Stimulated activated effector memory CD8-positive, alpha-beta T cell treated with anti-CD3 and anti-CD28 coated beads, Interleukin-12 subunit alpha, Interleukin-12 subunit beta, amount 100 ng/mL, for 72 hours (primary cell): ENCODE measurements at regions not wholly inside any gene's neighbourhood (a gene's known extent, or its start where the extent isn't known, plus 50 kb on each side); places are given as distances from the start of the nearest gene placed in this dataset.

ENCODE experiments used
- ATAC-seq: fragments of 150-1000 bp; cut with Tn5 transposase; 2 replicates; pipeline ENCODE4 v1.10.0; 2021
- DNase-seq, 2 donors: peaks; one replicate each; pipeline ENCODE4 v3.0.0; 2021 to 2022; ENCODE audit warnings: low spot score in 2 of 2
- H3K27ac Mint-ChIP-seq: one replicate; pipeline ENCODE4 v1.8.0; 2022; ENCODE audit warnings: mild to moderate bottlenecking, mixed read lengths
- H3K36me3 Mint-ChIP-seq: one replicate; pipeline ENCODE4 v1.8.0; 2022; ENCODE audit warnings: mild to moderate bottlenecking, mixed read lengths
- H3K4me1 Mint-ChIP-seq: one replicate; pipeline ENCODE4 v1.8.0; 2022; ENCODE audit warnings: mixed read lengths
- H3K4me3 Mint-ChIP-seq: one replicate; pipeline ENCODE4 v1.8.0; 2022; ENCODE audit warnings: mild to moderate bottlenecking, mixed read lengths
- H3K9me3 Mint-ChIP-seq: one replicate; pipeline ENCODE4 v1.8.0; 2022; ENCODE audit warnings: mixed read lengths

- Mint-ChIP-seq H3K4me3 (no peak overlapping the region), H3K9me3 (peaks cover 5% of the 10 kb centered on the region), H3K4me1 (no peaks in the 10 kb centered on the region), H3K27ac (no peak overlapping the region), H3K36me3 (no peaks in the 10 kb centered on the region)
- ATAC-seq (no peak), DNase-seq (no peak)
Observed at GRCh38 chr5:3828761-3829160, 233.1 kb downstream of the IRX1 start.

GRCh38 chr5:3833566-3833965, 237.9 kb downstream of the IRX1 start:
- Mint-ChIP-seq H3K27ac (no peak overlapping the region), H3K36me3 (no peaks in the 10 kb centered on the region), H3K9me3 (peaks cover 10% of the 10 kb centered on the region), H3K4me3 (no peak overlapping the region), H3K4me1 (no peaks in the 10 kb centered on the region)
- ATAC-seq = no peak
- DNase-seq = no peak

- H3K4me1 Mint-ChIP-seq = no peaks in the 10 kb centered on the region
- peaks cover 8% of the 10 kb centered on the region for H3K9me3 Mint-ChIP-seq
- no peaks in the 10 kb centered on the region for H3K36me3 Mint-ChIP-seq
- ATAC-seq (no peak), DNase-seq (no peak)
- no peak overlapping the region for H3K4me3 Mint-ChIP-seq
- H3K27ac Mint-ChIP-seq = no peak overlapping the region
Observed at GRCh38 chr5:3835811-3836210, 240.2 kb downstream of the IRX1 start.

GRCh38 chr5:3836528-3836927, 240.9 kb downstream of the IRX1 start:
- Mint-ChIP-seq H3K27ac (no peak overlapping the region), H3K4me3 (no peak overlapping the region), H3K36me3 (no peaks in the 10 kb centered on the region), H3K9me3 (peaks cover 6% of the 10 kb centered on the region), H3K4me1 (no peaks in the 10 kb centered on the region)
- ATAC-seq = no peak
- DNase-seq = no peak

- DNase-seq (no peak), ATAC-seq (no peak)
- Mint-ChIP-seq H3K36me3 (no peaks in the 10 kb centered on the region), H3K27ac (no peak overlapping the region), H3K4me1 (no peaks in the 10 kb centered on the region), H3K4me3 (no peak overlapping the region), H3K9me3 (peaks cover 5% of the 10 kb centered on the region)
Observed at GRCh38 chr5:3837506-3837905, 241.9 kb downstream of the IRX1 start.

- H3K9me3 Mint-ChIP-seq = peaks cover 6% of the 10 kb centered on the region
Observed at GRCh38 chr5:3839151-3839550, 243.5 kb downstream of the IRX1 start.

GRCh38 chr5:3842591-3842990, 247.0 kb downstream of the IRX1 start:
- Mint-ChIP-seq H3K4me3 (no peak overlapping the region), H3K4me1 (no peaks in the 10 kb centered on the region), H3K36me3 (no peaks in the 10 kb centered on the region), H3K27ac (no peak overlapping the region), H3K9me3 (peaks cover 12% of the 10 kb centered on the region)
- DNase-seq (no peak), ATAC-seq (no peak)

More at GRCh38 chr5:3839151-3839550, 243.5 kb downstream of the IRX1 start:
- H3K4me1 Mint-ChIP-seq = no peaks in the 10 kb centered on the region
- DNase-seq (no peak), ATAC-seq (no peak)
- H3K27ac Mint-ChIP-seq = no peak overlapping the region
- no peak overlapping the region for H3K4me3 Mint-ChIP-seq
- H3K36me3 Mint-ChIP-seq = no peaks in the 10 kb centered on the region

- no peaks in the 10 kb centered on the region for H3K36me3 Mint-ChIP-seq
- no peak overlapping the region for H3K27ac Mint-ChIP-seq
- H3K4me1 Mint-ChIP-seq = no peaks in the 10 kb centered on the region
- no peak for ATAC-seq
- no peak overlapping the region for H3K4me3 Mint-ChIP-seq
- DNase-seq = no peak
- H3K9me3 Mint-ChIP-seq = peaks cover 9% of the 10 kb centered on the region
Observed at GRCh38 chr5:3843706-3844105, 248.1 kb downstream of the IRX1 start.

GRCh38 chr5:3844266-3844665, 248.6 kb downstream of the IRX1 start:
- no peak for DNase-seq
- Mint-ChIP-seq H3K36me3 (no peaks in the 10 kb centered on the region), H3K4me1 (no peaks in the 10 kb centered on the region), H3K27ac (no peak overlapping the region), H3K4me3 (no peak overlapping the region), H3K9me3 (peaks cover 9% of the 10 kb centered on the region)
- ATAC-seq = no peak

GRCh38 chr5:3845230-3845629, 249.6 kb downstream of the IRX1 start:
- H3K9me3 Mint-ChIP-seq = peaks cover 9% of the 10 kb centered on the region
- no peaks in the 10 kb centered on the region for H3K4me1 Mint-ChIP-seq
- no peak overlapping the region for H3K4me3 Mint-ChIP-seq
- ATAC-seq = no peak
- H3K36me3 Mint-ChIP-seq = no peaks in the 10 kb centered on the region
- no peak overlapping the region for H3K27ac Mint-ChIP-seq
- DNase-seq = no peak

- Mint-ChIP-seq H3K36me3 (no peaks in the 10 kb centered on the region), H3K4me1 (no peaks in the 10 kb centered on the region), H3K9me3 (peaks cover 5% of the 10 kb centered on the region), H3K4me3 (no peak overlapping the region), H3K27ac (no peak overlapping the region)
- ATAC-seq (no peak), DNase-seq (no peak)
Observed at GRCh38 chr5:3852161-3852916, 256.7 kb downstream of the IRX1 start.

GRCh38 chr5:3853362-3853761, 257.7 kb downstream of the IRX1 start:
- H3K9me3 Mint-ChIP-seq = peaks cover 10% of the 10 kb centered on the region
- no peaks in the 10 kb centered on the region for H3K36me3 Mint-ChIP-seq
- no peak for DNase-seq
- ATAC-seq = no peak
- no peak overlapping the region for H3K27ac Mint-ChIP-seq
- no peak overlapping the region for H3K4me3 Mint-ChIP-seq
- no peaks in the 10 kb centered on the region for H3K4me1 Mint-ChIP-seq

GRCh38 chr5:3854188-3854821, 258.7 kb downstream of the IRX1 start:
- ATAC-seq (no peak), DNase-seq (no peak)
- Mint-ChIP-seq H3K9me3 (peaks cover 10% of the 10 kb centered on the region), H3K36me3 (no peaks in the 10 kb centered on the region), H3K27ac (no peak overlapping the region), H3K4me1 (no peaks in the 10 kb centered on the region), H3K4me3 (no peak overlapping the region)

- no peaks in the 10 kb centered on the region for H3K4me1 Mint-ChIP-seq
Observed at GRCh38 chr5:3856036-3856435, 260.4 kb downstream of the IRX1 start.

GRCh38 chr5:3858524-3858923, 262.9 kb downstream of the IRX1 start:
- Mint-ChIP-seq H3K4me3 (no peak overlapping the region), H3K27ac (no peak overlapping the region), H3K4me1 (no peaks in the 10 kb centered on the region), H3K36me3 (no peaks in the 10 kb centered on the region), H3K9me3 (peaks cover 8% of the 10 kb centered on the region)
- DNase-seq = no peak
- ATAC-seq = no peak

More at GRCh38 chr5:3856036-3856435, 260.4 kb downstream of the IRX1 start:
- Mint-ChIP-seq H3K27ac (no peak overlapping the region), H3K9me3 (peaks cover 13% of the 10 kb centered on the region), H3K36me3 (no peaks in the 10 kb centered on the region), H3K4me3 (no peak overlapping the region)
- ATAC-seq = no peak
- DNase-seq = no peak

- ATAC-seq = no peak
- Mint-ChIP-seq H3K4me1 (no peaks in the 10 kb centered on the region), H3K27ac (no peak overlapping the region), H3K4me3 (no peak overlapping the region), H3K36me3 (no peaks in the 10 kb centered on the region), H3K9me3 (peaks cover 14% of the 10 kb centered on the region)
- DNase-seq = no peak
Observed at GRCh38 chr5:3862906-3863305, 267.3 kb downstream of the IRX1 start.
